AG08395 (cell line): ENCODE measurements at regions not wholly inside any gene's neighbourhood (a gene's known extent, or its start where the extent isn't known, plus 50 kb on each side); places are given as distances from the start of the nearest gene placed in this dataset.
A peak's percentile ranks its signal among the peaks of the same experiment; 100 is the strongest.

Experiments used
- DNase-seq: peaks from one replicate; pipeline ENCODE4 v3.0.0; 2012; ENCODE audit warnings: mixed read lengths, low spot score

- no peak for DNase-seq
Observed at GRCh38 chr10:128221807-128222206, 95.6 kb upstream of the MKI67 start.

- no peak for DNase-seq
Observed at GRCh38 chr10:128222332-128222849, 96.2 kb upstream of the MKI67 start.

GRCh38 chr10:128230401-128230800, 104.2 kb upstream of the MKI67 start:
- DNase-seq: no peak

- DNase-seq: no peak
Observed at GRCh38 chr10:128233422-128233821, 107.2 kb upstream of the MKI67 start.

- DNase-seq: no peak
Observed at GRCh38 chr10:128237710-128238109, 111.5 kb upstream of the MKI67 start.

GRCh38 chr10:128241023-128241422, 114.8 kb upstream of the MKI67 start:
- no peak for DNase-seq

GRCh38 chr10:128242641-128243040, 116.4 kb upstream of the MKI67 start:
- DNase-seq: no peak

GRCh38 chr10:128245026-128245425, 118.8 kb upstream of the MKI67 start:
- no peak for DNase-seq

GRCh38 chr10:128247576-128247975, 121.4 kb upstream of the MKI67 start:
- DNase-seq: no peak

- DNase-seq: no peak
Observed at GRCh38 chr10:128254476-128254875, 128.3 kb upstream of the MKI67 start.

GRCh38 chr10:128257428-128257827, 131.2 kb upstream of the MKI67 start:
- DNase-seq: no peak

- no peak for DNase-seq
Observed at GRCh38 chr10:128258421-128258976, 132.3 kb upstream of the MKI67 start.

- DNase-seq: peak; percentile 60
Observed at GRCh38 chr10:128263891-128264688, 137.9 kb upstream of the MKI67 start.

GRCh38 chr10:128265596-128265995, 139.4 kb upstream of the MKI67 start:
- DNase-seq: no peak

- no peak for DNase-seq
Observed at GRCh38 chr10:128267581-128267980, 141.4 kb upstream of the MKI67 start.

GRCh38 chr10:128268015-128268722, 141.9 kb upstream of the MKI67 start:
- peak; percentile 21 for DNase-seq

GRCh38 chr10:128274938-128275337, 148.7 kb upstream of the MKI67 start:
- peak; percentile 51 for DNase-seq

- DNase-seq: no peak
Observed at GRCh38 chr10:128275388-128276177, 149.4 kb upstream of the MKI67 start.

GRCh38 chr10:128277267-128277840, 151.1 kb upstream of the MKI67 start:
- DNase-seq: no peak

GRCh38 chr10:128278362-128278761, 152.1 kb upstream of the MKI67 start:
- DNase-seq: no peak

GRCh38 chr10:128280271-128280670, 154.0 kb upstream of the MKI67 start:
- no peak for DNase-seq

- no peak for DNase-seq
Observed at GRCh38 chr10:128281343-128281742, 155.1 kb upstream of the MKI67 start.
